Gastroesophageal sphincter (tissue), 4 donors: ENCODE measurements at regions not wholly inside any gene's neighbourhood (a gene's known extent, or its start where the extent isn't known, plus 50 kb on each side); places are given as distances from the start of the nearest gene placed in this dataset.
"Not testable (repeated sequence)": the region's sequence is repeated elsewhere in the genome, so short reads cannot be mapped to it uniquely, and the experiment has no call there.

Experiments used
- ATAC-seq: fragments of 150-250 bp; one replicate; pipeline ENCODE4 v1.9.1; 2016; ENCODE audit warnings: mild to moderate bottlenecking, moderate library complexity
- H3K27ac ChIP-seq, 4 donors: fragments of 200-600 bp; sonication (generic) in 3 of 4; 1 replicate in 3 of 4; 2 replicates in 1 of 4; pipeline ENCODE4 v1.5.1; 2016 to 2019
- H3K27me3 ChIP-seq: fragments of 200-600 bp; sonication (generic); one replicate; pipeline ENCODE4 v1.5.1; 2019
- H3K36me3 ChIP-seq, 2 donors: fragments of 200-600 bp; sonication (generic); one replicate each; pipeline ENCODE4 v1.5.1; 2019; ENCODE audit warnings: control low read depth in 1 of 2
- H3K4me1 ChIP-seq, 3 donors: fragments of 200-600 bp; sonication (generic); 1 replicate in 2 of 3; 2 replicates in 1 of 3; pipeline ENCODE4 v1.5.1; 2016 to 2019; ENCODE audit warnings: control low read depth in 2 of 3
- H3K4me3 ChIP-seq, 2 donors: fragments of 200-600 bp; sonication (generic); one replicate each; pipeline ENCODE4 v1.5.1; 2019; ENCODE audit warnings: mild to moderate bottlenecking in 1 of 2, moderate library complexity in 1 of 2
- H3K9me3 ChIP-seq, 3 donors: fragments of 200-600 bp; sonication (generic); one replicate each; pipeline ENCODE4 v1.5.1; 2017 to 2019; ENCODE audit warnings: control low read depth in 2 of 3
- CTCF ChIP-seq, 4 experiments: fragments of 200-600 bp in 2 of 4; fragments of 450-650 bp in 2 of 4; sonication (generic) in 1 of 4; IDR thresholded peaks; one replicate each; pipeline ENCODE4 v1.5.1; 2017 to 2019; ENCODE audit warnings: antibody characterized with exemption in 4 of 4, mild to moderate bottlenecking in 2 of 4, moderate library complexity in 2 of 4
- EP300 ChIP-seq: sonication (generic); formaldehyde crosslinking; IDR thresholded peaks from one replicate; pipeline ENCODE4 v1.6.1; 2017; ENCODE audit warnings: antibody characterized with exemption, mild to moderate bottlenecking
- POLR2A ChIP-seq, 2 donors: fragments of 450-650 bp; IDR thresholded peaks; one replicate each; pipeline ENCODE4 v1.6.1; 2017; ENCODE audit warnings: antibody characterized with exemption in 2 of 2, mild to moderate bottlenecking in 2 of 2, moderate library complexity in 1 of 2
- POLR2AphosphoS5 ChIP-seq: sonication (generic); formaldehyde crosslinking; IDR thresholded peaks from one replicate; pipeline ENCODE4 v1.6.1; 2017; ENCODE audit warnings: antibody characterized with exemption
- WGBS, 2 donors: methylation state at CpG; one replicate each; pipeline ENCODE4 v1.1.5; 2018; ENCODE audit warnings: low coverage in 1 of 2; 5-methylcytosine and 5-hydroxymethylcytosine counted together

- H3K4me3 ChIP-seq, H3K36me3 ChIP-seq, H3K27ac ChIP-seq, H3K4me1 ChIP-seq, H3K27me3 ChIP-seq, ATAC-seq, H3K9me3 ChIP-seq: not testable (repeated sequence)
- 85% methylated on average over 4 to 6 of the region's 6 CpGs for WGBS, 2 donors
Measured at GRCh38 chr9:78172610-78173009, 63.3 kb upstream of the CEP78 start.

GRCh38 chr9:78171651-78172050 is 64.2 kb upstream of the CEP78 start:
- H3K27ac ChIP-seq = no peak overlapping the region
- TF ChIP-seq POLR2AphosphoS5 (no peak), CTCF (IDR thresholded peaks at IDR 0.05) (no peak), POLR2A (IDR thresholded peaks at IDR 0.05) (no peak), EP300 (no peak)
- no peaks in the 10 kb centered on the region for H3K27me3 ChIP-seq
- H3K36me3 ChIP-seq = no peaks in the 10 kb centered on the region
- H3K9me3 ChIP-seq = peaks cover 0 to 9% (median 0%) of the 10 kb centered on the region in 3 donors
- H3K4me3 ChIP-seq = no peak overlapping the region
- WGBS, 2 donors = 60 to 81% methylated on average over 1 of the region's 1 CpG
- H3K4me1 ChIP-seq = no peaks in the 10 kb centered on the region
- no peak for ATAC-seq

- no peak overlapping the region for H3K4me3 ChIP-seq
- no peaks in the 10 kb centered on the region for H3K27me3 ChIP-seq
- peaks cover 0 to 11% (median 0%) of the 10 kb centered on the region in 3 donors for H3K9me3 ChIP-seq
- H3K36me3 ChIP-seq = no peaks in the 10 kb centered on the region
- ATAC-seq = no peak
- WGBS, 2 donors = 89 to 91% methylated on average over 6 of the region's 6 CpGs
- TF ChIP-seq POLR2A (IDR thresholded peaks at IDR 0.05) = no peak
- TF ChIP-seq EP300 = no peak
- no peak for TF ChIP-seq CTCF (IDR thresholded peaks at IDR 0.05)
- TF ChIP-seq POLR2AphosphoS5 = no peak
- H3K27ac ChIP-seq = no peak overlapping the region
- no peaks in the 10 kb centered on the region for H3K4me1 ChIP-seq
Measured at GRCh38 chr9:78169125-78169524, 66.8 kb upstream of the CEP78 start.

DNA sequence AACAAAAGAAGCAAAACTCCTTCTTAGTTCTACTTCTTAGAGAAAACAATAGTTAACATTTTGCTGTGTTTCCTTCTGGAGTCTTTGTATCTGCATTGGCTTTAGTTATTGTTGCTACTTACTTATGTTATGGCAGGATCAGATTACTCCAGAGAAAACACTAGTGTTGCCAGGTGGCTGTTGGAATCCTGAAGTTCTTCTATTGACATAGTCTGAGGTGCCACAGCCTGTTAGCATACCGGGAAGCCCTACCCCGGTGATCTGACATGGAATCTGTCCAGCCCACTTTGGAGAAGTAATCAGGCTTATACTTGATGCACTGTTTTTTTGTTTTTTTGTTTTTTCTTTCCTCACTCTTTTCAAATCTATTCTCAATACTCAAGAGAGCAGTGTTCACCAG is 68.5 kb upstream of the CEP78 start:
- H3K4me3 ChIP-seq = no peak overlapping the region
- no peaks in the 10 kb centered on the region for H3K4me1 ChIP-seq
- TF ChIP-seq EP300 (no peak), CTCF (IDR thresholded peaks at IDR 0.05) (no peak), POLR2AphosphoS5 (no peak), POLR2A (IDR thresholded peaks at IDR 0.05) (no peak)
- no peaks in the 10 kb centered on the region for H3K27me3 ChIP-seq
- H3K36me3 ChIP-seq = no peaks in the 10 kb centered on the region
- WGBS, 2 donors = 27 to 31% methylated on average over 2 of the region's 2 CpGs
- H3K27ac ChIP-seq = no peak overlapping the region
- no peak for ATAC-seq
- H3K9me3 ChIP-seq = peaks cover 0 to 15% (median 0%) of the 10 kb centered on the region in 3 donors

DNA sequence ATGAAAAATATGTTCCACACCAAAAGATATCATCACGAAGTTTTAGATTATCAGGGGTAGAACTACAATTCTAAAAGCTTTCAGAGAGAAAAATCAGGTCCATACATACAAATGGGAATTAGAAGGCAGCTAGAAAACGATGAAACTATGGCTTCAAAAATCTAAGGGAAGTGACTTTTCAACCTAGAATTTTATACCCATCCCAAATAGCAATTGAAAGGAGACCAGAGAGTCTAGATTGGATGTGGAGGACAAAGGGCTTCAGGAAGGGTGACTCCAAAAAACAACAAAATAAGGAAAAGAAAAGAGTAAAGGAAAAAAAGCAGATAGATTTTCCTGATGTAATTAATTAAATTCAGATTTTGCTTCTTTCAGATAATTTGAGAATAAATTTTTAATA is 72.0 kb upstream of the CEP78 start:
- H3K4me3 ChIP-seq = no peak overlapping the region
- no peak for ATAC-seq
- TF ChIP-seq EP300 (no peak), POLR2A (IDR thresholded peaks at IDR 0.05) (no peak), POLR2AphosphoS5 (no peak), CTCF (IDR thresholded peaks at IDR 0.05) (no peak)
- H3K27me3 ChIP-seq = no peaks in the 10 kb centered on the region
- no peaks in the 10 kb centered on the region for H3K4me1 ChIP-seq
- H3K36me3 ChIP-seq = no peaks in the 10 kb centered on the region
- WGBS, 2 donors = 72 to 78% methylated on average over 2 of the region's 2 CpGs
- no peak overlapping the region for H3K27ac ChIP-seq
- H3K9me3 ChIP-seq = peaks cover 0 to 15% (median 0%) of the 10 kb centered on the region in 3 donors
